IMR-90 (cell line): ENCODE measurements at regions not wholly inside any gene's neighbourhood (a gene's known extent, or its start where the extent isn't known, plus 50 kb on each side); places are given as distances from the start of the nearest gene placed in this dataset.

ENCODE experiments used
- ATAC-seq: fragments of 200-7000 bp; cut with Tn5 transposase; 2 replicates; pipeline ENCODE4 v1.9.1; 2020; ENCODE audit warnings: low read depth, mild to moderate bottlenecking, moderate library complexity
- BruUV-seq: library from RNA; stranded (reverse); fragments of 400-500 nt; replicated peaks from 2 replicates; lab custom pipeline; 2021; lab: Mats Ljungman, UMichigan
- CTCF ChIA-PET: fragments of 300-600 bp; formaldehyde crosslinking; extraction: SDS; loops from one replicate; lab custom pipeline; 2021; ENCODE audit warnings: antibody characterized with exemption; lab: Yijun Ruan, JAX
- POLR2A ChIA-PET: fragments of 300-600 bp; sonication (Branson Sonifier 250); formaldehyde crosslinking; loops from one replicate; lab custom pipeline; 2022; ENCODE audit warnings: antibody characterized with exemption; ENCODE audit not compliant: unreplicated experiment; lab: Charles Lee
- DNase-seq: peaks from one replicate; pipeline ENCODE4 v3.0.0; 2013
- H2AFZ ChIP-seq: replicated peaks from 2 replicates; pipeline ENCODE3; 2013; ENCODE audit warnings: low read length, mild to moderate bottlenecking; ENCODE audit not compliant: poor library complexity
- H2AK5ac ChIP-seq: 2 replicates; pipeline ENCODE4 v1.6.1; 2013; ENCODE audit warnings: low read depth, low read length, inconsistent platforms
- H2AK9ac ChIP-seq: replicated peaks from 2 replicates; pipeline ENCODE3; 2013; ENCODE audit warnings: mild to moderate bottlenecking, low read depth, low read length, moderate library complexity; ENCODE audit not compliant: poor library complexity
- H2BK120ac ChIP-seq: 2 replicates; pipeline ENCODE4 v1.6.1; 2013; ENCODE audit warnings: low read depth, low read length, inconsistent platforms
- H2BK15ac ChIP-seq: 3 replicates; pipeline ENCODE4 v1.6.1; 2013; ENCODE audit warnings: low read depth, low read length, inconsistent platforms
- H2BK20ac ChIP-seq: 2 replicates; pipeline ENCODE4 v1.6.1; 2013; ENCODE audit warnings: low read depth, mild to moderate bottlenecking, inconsistent platforms, low read length, moderate library complexity
- H2BK5ac ChIP-seq: 2 replicates; pipeline ENCODE4 v1.6.1; 2013; ENCODE audit warnings: mild to moderate bottlenecking, low read depth, low read length, inconsistent platforms; ENCODE audit not compliant: poor library complexity, severe bottlenecking
- H3K14ac ChIP-seq: replicated peaks from 2 replicates; pipeline ENCODE4 v1.6.1; 2013; ENCODE audit warnings: low read depth, low read length, inconsistent platforms
- H3K18ac ChIP-seq: 2 replicates; pipeline ENCODE4 v1.6.1; 2013; ENCODE audit warnings: low read depth, low read length, control low read depth
- H3K23ac ChIP-seq: 2 replicates; pipeline ENCODE4 v1.6.1; 2013; ENCODE audit warnings: low read depth, low read length, inconsistent platforms
- H3K27ac ChIP-seq: 2 replicates; pipeline ENCODE4 v1.5.1; 2013; ENCODE audit warnings: mild to moderate bottlenecking, control low read depth, low read length; ENCODE audit not compliant: insufficient read depth
- H3K27me3 ChIP-seq: 2 replicates; pipeline ENCODE4 v1.6.1; 2013; ENCODE audit warnings: low read length; ENCODE audit not compliant: control insufficient read depth, insufficient read depth
- H3K36me3 ChIP-seq: 2 replicates; pipeline ENCODE4 v1.6.1; 2013; ENCODE audit warnings: low read length, mixed read lengths; ENCODE audit not compliant: control insufficient read depth, insufficient read depth
- H3K4ac ChIP-seq: 2 replicates; pipeline ENCODE4 v1.6.1; 2013; ENCODE audit warnings: low read depth, low read length, inconsistent platforms
- H3K4me1 ChIP-seq: 2 replicates; pipeline ENCODE4 v1.6.1; 2013; ENCODE audit warnings: low read length, mixed read lengths; ENCODE audit not compliant: control insufficient read depth, insufficient read depth
- H3K4me2 ChIP-seq: 2 replicates; pipeline ENCODE4 v1.6.1; 2013; ENCODE audit warnings: low read depth, mild to moderate bottlenecking, control low read depth, low read length, moderate library complexity
- H3K4me3 ChIP-seq: 2 replicates; pipeline ENCODE4 v1.5.1; 2013; ENCODE audit warnings: low read depth, mild to moderate bottlenecking, control low read depth, low read length, moderate library complexity; ENCODE audit not compliant: insufficient read depth
- H3K56ac ChIP-seq: 2 replicates; pipeline ENCODE4 v1.6.1; 2013; ENCODE audit warnings: low read length, inconsistent platforms; ENCODE audit not compliant: insufficient read depth; ENCODE audit errors: extremely low read depth
- H3K79me1 ChIP-seq, 2 experiments: 2 replicates each; pipeline ENCODE4 v1.6.1; 2013; ENCODE audit warnings: low read length in 2 of 2, inconsistent platforms in 1 of 2, low read depth in 1 of 2
- H3K9ac ChIP-seq: 2 replicates; pipeline ENCODE4 v1.6.1; 2013; ENCODE audit warnings: low read depth, low read length, control low read depth
- H3K9me1 ChIP-seq: 2 replicates; pipeline ENCODE4 v1.6.1; 2013; ENCODE audit warnings: low read length, inconsistent platforms; ENCODE audit not compliant: insufficient read depth
- H3K9me3 ChIP-seq: 2 replicates; pipeline ENCODE4 v1.6.1; 2013; ENCODE audit warnings: low read length; ENCODE audit not compliant: control insufficient read depth, insufficient read depth
- H4K20me1 ChIP-seq: 2 replicates; pipeline ENCODE4 v1.6.1; 2013; ENCODE audit warnings: low read length, inconsistent platforms; ENCODE audit not compliant: insufficient read depth
- H4K5ac ChIP-seq: 2 replicates; pipeline ENCODE4 v1.6.1; 2013; ENCODE audit warnings: mild to moderate bottlenecking, low read depth, low read length, control low read depth
- H4K8ac ChIP-seq, 2 experiments: 2 replicates each; pipeline ENCODE4 v1.6.1; 2013; ENCODE audit warnings: low read depth in 2 of 2, low read length in 2 of 2, control low read depth in 1 of 2, inconsistent platforms in 1 of 2
- H4K91ac ChIP-seq: 2 replicates; pipeline ENCODE4 v1.6.1; 2013; ENCODE audit warnings: low read depth, low read length, inconsistent platforms; ENCODE audit not compliant: insufficient read depth
- MAFK ChIP-seq: IDR thresholded peaks from 2 replicates; pipeline ENCODE4 v1.6.1; 2012; ENCODE audit warnings: low read depth, low read length, improper control_type of control experiment
- RCOR1 ChIP-seq: IDR thresholded peaks from 2 replicates; pipeline ENCODE4 v1.6.1; 2012; ENCODE audit warnings: mild to moderate bottlenecking, low read length, improper control_type of control experiment; ENCODE audit not compliant: insufficient replicate concordance
- WGBS, 2 experiments: methylation state at CpG; one replicate each; pipeline versions ENCODE4 v1.1.5 to v1.1.7; 2013; ENCODE audit warnings: missing lambda C conversion rate in 2 of 2; ENCODE audit not compliant: insufficient read length in 1 of 2; ENCODE audit errors: extremely low coverage in 2 of 2; 5-methylcytosine and 5-hydroxymethylcytosine counted together
- dilution Hi-C: fragments of 300-500 bp; cut with HindIII; formaldehyde crosslinking; loops from one replicate; pipeline ENCODE4 v1.14.3; 2018; ENCODE audit warnings: low sequenced_read_pairs; ENCODE audit not compliant: unreplicated experiment
- in situ Hi-C: fragments of 300-500 bp; cut with MboI; formaldehyde crosslinking; loops from 3 replicates; pipeline ENCODE4 v1.14.3; 2019; ENCODE audit warnings: low sequenced_read_pairs, inconsistent platforms, mixed read lengths
- intact Hi-C: fragments of 100-400 bp; cut with micrococcal nuclease; formaldehyde crosslinking; loops from 2 replicates; pipeline ENCODE4 v1.10.0; 2022

- ATAC-seq: no peak
- CTCF ChIA-PET: no interaction called here
- H2BK120ac ChIP-seq: no peak overlapping the region
- peaks cover 7% of the 10 kb centered on the region for H3K36me3 ChIP-seq
- H3K9ac ChIP-seq: no peak overlapping the region
- no peak overlapping the region for H4K5ac ChIP-seq
- no peak overlapping the region for H2BK15ac ChIP-seq
- H2AFZ ChIP-seq: no peak overlapping the region
- H2BK5ac ChIP-seq: no peak overlapping the region
- no peaks in the 10 kb centered on the region for H3K27me3 ChIP-seq
- no CpG with 5 or more reads among the region's 5 CpGs for WGBS, 2 experiments
- no peak overlapping the region for H3K4me3 ChIP-seq
- dilution Hi-C loops: no loop called here
- no peak overlapping the region for H4K8ac ChIP-seq
- peaks cover 9% of the 10 kb centered on the region; the same call in 1 of the 2 replicates for H3K9me1 ChIP-seq
- no peak overlapping the region for H3K23ac ChIP-seq
- no peaks in the 10 kb centered on the region for H4K20me1 ChIP-seq
- H3K4ac ChIP-seq: no peak overlapping the region
- no peak overlapping the region for H4K91ac ChIP-seq
- no peak overlapping the region for H2AK5ac ChIP-seq
- 0 out of 2 replicates have a peak, but pooled peaks cover 2% of the 10 kb centered on the region for H3K4me1 ChIP-seq
- H2AK9ac ChIP-seq: no peak overlapping the region
- intact Hi-C loops: no loop called here
- no peak overlapping the region for H3K4me2 ChIP-seq
- no peaks in the 10 kb centered on the region for H3K9me3 ChIP-seq
- no peak overlapping the region for H3K18ac ChIP-seq
- POLR2A ChIA-PET: no interaction called here
- no peak overlapping the region for H3K14ac ChIP-seq
- no peak for DNase-seq
- no TSS peak for BruUV-seq
- no peak for TF ChIP-seq RCOR1
- peak; percentile 98 for TF ChIP-seq MAFK
- H2BK20ac ChIP-seq: no peak overlapping the region
- no peak overlapping the region for H3K27ac ChIP-seq
- H3K79me1 ChIP-seq: peaks cover 30 to 32% of the 10 kb centered on the region in 2 experiments
- in situ Hi-C loops: no loop called here
- no peak overlapping the region for H3K56ac ChIP-seq
These were observed 149.1 kb upstream of the FOXN3 start for GRCh38 chr14:89566180-89566579.
